HepG2 (cell line): ENCODE measurements at regions not wholly inside any gene's neighbourhood (a gene's known extent, or its start where the extent isn't known, plus 50 kb on each side); places are given as distances from the start of the nearest gene placed in this dataset.

Experiments
- IRF9 ChIP-seq: sonication (generic); formaldehyde crosslinking; IDR thresholded peaks from 2 replicates; pipeline ENCODE4 v1.8.0; 2022; ENCODE audit warnings: missing genetic modification reagents, mild to moderate bottlenecking, borderline replicate concordance
- NFRKB ChIP-seq: fragments of 450-650 bp; IDR thresholded peaks from 2 replicates; pipeline ENCODE4 v1.6.1; 2017
- ZBTB2 ChIP-seq: sonication (generic); formaldehyde crosslinking; IDR thresholded peaks from 2 replicates; pipeline ENCODE4 v1.8.0; 2022; ENCODE audit warnings: low read depth, missing genetic modification reagents
- ZMYM4 ChIP-seq: sonication (generic); formaldehyde crosslinking; IDR thresholded peaks from 2 replicates; pipeline ENCODE4 v1.8.1; 2023; ENCODE audit warnings: mild to moderate bottlenecking, missing genetic modification reagents
- ZNF558 ChIP-seq: sonication (generic); formaldehyde crosslinking; IDR thresholded peaks from 2 replicates; pipeline ENCODE4 v1.9.0; 2022; ENCODE audit warnings: mild to moderate bottlenecking, missing genetic modification reagents, borderline replicate concordance
- ZNF703 ChIP-seq: sonication (generic); formaldehyde crosslinking; IDR thresholded peaks from 2 replicates; pipeline ENCODE4 v1.5.1; 2020; ENCODE audit warnings: missing genetic modification reagents, mild to moderate bottlenecking, moderate library complexity, borderline replicate concordance

GRCh38 chr2:15883684-15884083 lies 56.7 kb upstream of the MYCN start:
- TF ChIP-seq ZNF558, result no peak
- no peak for TF ChIP-seq NFRKB
- no peak for TF ChIP-seq ZNF703 (CRISPR knock-in tag)
- TF ChIP-seq IRF9 (CRISPR knock-in tag), result no peak
- no peak for TF ChIP-seq ZBTB2 (CRISPR knock-in tag)
- TF ChIP-seq ZMYM4 (CRISPR knock-in tag), result no peak
